ENCODE measurements at regions not wholly inside any gene's neighbourhood (a gene's known extent, or its start where the extent isn't known, plus 50 kb on each side); places are given as distances from the start of the nearest gene placed in this dataset.

DNA sequence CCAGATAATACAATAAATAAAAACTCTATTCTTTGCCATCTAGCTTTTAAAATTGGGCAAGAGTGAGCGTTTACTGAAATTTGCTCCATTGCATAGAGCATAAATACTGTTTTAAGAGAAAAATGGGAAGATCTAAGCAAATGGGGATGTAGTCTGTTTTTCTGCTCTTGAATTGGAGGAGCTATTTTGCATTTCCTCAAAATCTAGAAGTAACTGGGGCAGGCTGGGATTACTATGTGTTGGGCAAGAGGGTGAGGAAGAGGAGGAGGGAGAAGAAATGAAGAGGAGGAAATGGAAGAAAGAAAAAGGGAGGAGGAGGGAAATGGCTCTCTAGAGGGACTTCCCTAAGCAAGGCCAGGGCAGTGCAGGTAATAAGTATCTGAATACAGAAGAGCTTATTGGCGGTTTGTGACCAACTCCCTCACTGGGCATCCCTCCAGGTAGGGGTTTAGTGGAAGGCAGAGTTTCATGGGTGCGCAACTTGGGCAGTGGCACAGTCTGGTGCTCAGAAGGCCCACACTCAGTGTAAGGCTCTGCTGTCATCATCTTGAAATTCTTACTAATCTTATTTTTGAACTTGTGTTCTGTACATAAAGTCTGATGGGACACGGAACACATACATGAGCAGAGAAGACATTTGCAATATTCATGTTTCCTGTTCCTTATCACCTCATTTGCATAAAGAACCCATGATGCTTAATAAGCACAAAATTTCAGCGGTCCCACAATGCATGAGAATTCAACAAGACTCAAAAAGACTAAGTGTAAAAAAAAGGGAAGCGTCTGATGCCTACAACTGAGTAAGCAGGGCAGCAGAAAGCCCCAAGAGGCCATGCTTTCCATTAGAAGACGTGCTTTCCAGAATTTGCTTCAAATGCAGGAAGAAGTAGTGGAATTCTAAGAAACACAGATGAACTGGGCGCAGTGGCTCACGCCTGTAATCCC is 116.9 kb downstream of the EVX1 start:
- TF ChIP-seq TCF12 (IDR thresholded peaks at IDR 0.05; ENCODE audit: low read depth): no peak
- TF ChIP-seq ZBTB7A (IDR thresholded peaks at IDR 0.05; ENCODE audit: low read depth): no peak
- TF ChIP-seq, protein P1, sequence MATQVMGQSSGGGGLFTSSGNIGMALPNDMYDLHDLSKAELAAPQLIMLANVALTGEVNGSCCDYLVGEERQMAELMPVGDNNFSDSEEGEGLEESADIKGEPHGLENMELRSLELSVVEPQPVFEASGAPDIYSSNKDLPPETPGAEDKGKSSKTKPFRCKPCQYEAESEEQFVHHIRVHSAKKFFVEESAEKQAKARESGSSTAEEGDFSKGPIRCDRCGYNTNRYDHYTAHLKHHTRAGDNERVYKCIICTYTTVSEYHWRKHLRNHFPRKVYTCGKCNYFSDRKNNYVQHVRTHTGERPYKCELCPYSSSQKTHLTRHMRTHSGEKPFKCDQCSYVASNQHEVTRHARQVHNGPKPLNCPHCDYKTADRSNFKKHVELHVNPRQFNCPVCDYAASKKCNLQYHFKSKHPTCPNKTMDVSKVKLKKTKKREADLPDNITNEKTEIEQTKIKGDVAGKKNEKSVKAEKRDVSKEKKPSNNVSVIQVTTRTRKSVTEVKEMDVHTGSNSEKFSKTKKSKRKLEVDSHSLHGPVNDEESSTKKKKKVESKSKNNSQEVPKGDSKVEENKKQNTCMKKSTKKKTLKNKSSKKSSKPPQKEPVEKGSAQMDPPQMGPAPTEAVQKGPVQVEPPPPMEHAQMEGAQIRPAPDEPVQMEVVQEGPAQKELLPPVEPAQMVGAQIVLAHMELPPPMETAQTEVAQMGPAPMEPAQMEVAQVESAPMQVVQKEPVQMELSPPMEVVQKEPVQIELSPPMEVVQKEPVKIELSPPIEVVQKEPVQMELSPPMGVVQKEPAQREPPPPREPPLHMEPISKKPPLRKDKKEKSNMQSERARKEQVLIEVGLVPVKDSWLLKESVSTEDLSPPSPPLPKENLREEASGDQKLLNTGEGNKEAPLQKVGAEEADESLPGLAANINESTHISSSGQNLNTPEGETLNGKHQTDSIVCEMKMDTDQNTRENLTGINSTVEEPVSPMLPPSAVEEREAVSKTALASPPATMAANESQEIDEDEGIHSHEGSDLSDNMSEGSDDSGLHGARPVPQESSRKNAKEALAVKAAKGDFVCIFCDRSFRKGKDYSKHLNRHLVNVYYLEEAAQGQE (IDR thresholded peaks at IDR 0.05; ENCODE audit: low read depth): no peak
- TF ChIP-seq EGR1 (IDR thresholded peaks at IDR 0.05): no peak
- TF ChIP-seq RAD21 (IDR thresholded peaks at IDR 0.05; ENCODE audit: low read depth): no peak
- TF ChIP-seq EP300 (IDR thresholded peaks at IDR 0.05; ENCODE audit: borderline replicate concordance): no peak
- TF ChIP-seq CEBPB (IDR thresholded peaks at IDR 0.05): no peak
- TF ChIP-seq, protein P2, sequence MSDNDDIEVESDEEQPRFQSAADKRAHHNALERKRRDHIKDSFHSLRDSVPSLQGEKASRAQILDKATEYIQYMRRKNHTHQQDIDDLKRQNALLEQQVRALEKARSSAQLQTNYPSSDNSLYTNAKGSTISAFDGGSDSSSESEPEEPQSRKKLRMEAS (IDR thresholded peaks at IDR 0.05): no peak
- no peak for TF ChIP-seq CREB1 (IDR thresholded peaks at IDR 0.05; ENCODE audit: low read depth)
- TF ChIP-seq TEAD4 (IDR thresholded peaks at IDR 0.05): no peak
